DND-41 (cell line): ENCODE measurements at regions not wholly inside any gene's neighbourhood (a gene's known extent, or its start where the extent isn't known, plus 50 kb on each side); places are given as distances from the start of the nearest gene placed in this dataset.

Source experiments
- ATAC-seq: fragments of 200-7000 bp; cut with Tn5 transposase; 3 replicates; pipeline ENCODE4 v1.9.1; 2021; ENCODE audit warnings: low read depth; ENCODE audit not compliant: insufficient read depth
- DNase-seq: peaks from one replicate; pipeline ENCODE4 v3.0.0-alpha.2; 2020
- H2AFZ ChIP-seq: 2 replicates; pipeline ENCODE4 v1.6.0; 2012; ENCODE audit warnings: low read depth, low read length
- H3K27ac ChIP-seq: 2 replicates; pipeline ENCODE4 v1.5.1; 2012; ENCODE audit warnings: low read length, inconsistent platforms
- H3K27me3 ChIP-seq: fragments of 200-600 bp; sonication (generic); 2 replicates; pipeline ENCODE4 v1.6.0; 2012; ENCODE audit warnings: low read length, mild to moderate bottlenecking, inconsistent platforms; ENCODE audit not compliant: insufficient read depth, poor library complexity
- H3K36me3 ChIP-seq: 2 replicates; pipeline ENCODE4 v1.5.1; 2012; ENCODE audit warnings: low read length, inconsistent platforms; ENCODE audit not compliant: insufficient read depth
- H3K4me1 ChIP-seq: 2 replicates; pipeline ENCODE4 v1.5.1; 2012; ENCODE audit warnings: mild to moderate bottlenecking, low read length; ENCODE audit not compliant: insufficient read depth
- H3K4me2 ChIP-seq: 2 replicates; pipeline ENCODE4 v1.6.0; 2012; ENCODE audit warnings: mild to moderate bottlenecking, moderate library complexity, low read length, inconsistent platforms; ENCODE audit not compliant: insufficient read depth
- H3K4me3 ChIP-seq, 2 experiments: fragments of 200-600 bp in 1 of 2; shearing (Covaris generic) in 1 of 2; 2 replicates each; pipeline ENCODE4 v1.5.1; 2012 to 2016; ENCODE audit warnings: inconsistent platforms in 2 of 2, low read length in 2 of 2, mild to moderate bottlenecking in 2 of 2, low read depth in 1 of 2, moderate library complexity in 1 of 2
- H3K79me2 ChIP-seq: 2 replicates; pipeline ENCODE4 v1.6.0; 2012; ENCODE audit warnings: low read length, inconsistent platforms; ENCODE audit not compliant: insufficient read depth
- H3K9ac ChIP-seq: 2 replicates; pipeline ENCODE4 v1.6.0; 2012; ENCODE audit warnings: low read depth, mild to moderate bottlenecking, inconsistent platforms, low read length, moderate library complexity
- H3K9me3 ChIP-seq: 2 replicates; pipeline ENCODE4 v1.5.1; 2012; ENCODE audit warnings: low read length, moderate library complexity, mild to moderate bottlenecking, inconsistent platforms; ENCODE audit not compliant: insufficient read depth, severe bottlenecking
- H4K20me1 ChIP-seq: 2 replicates; pipeline ENCODE4 v1.6.0; 2012; ENCODE audit warnings: low read length; ENCODE audit not compliant: insufficient read depth
- EZH2 ChIP-seq: IDR thresholded peaks from 3 replicates; pipeline ENCODE4 v1.6.1; 2012; ENCODE audit warnings: borderline replicate concordance, low read depth, mild to moderate bottlenecking, moderate library complexity, low read length, inconsistent platforms; ENCODE audit not compliant: severe bottlenecking
- TF ChIP-seq, protein P1 (sequence below): IDR thresholded peaks from 2 replicates; pipeline ENCODE4 v1.5.1; 2012; ENCODE audit warnings: borderline replicate concordance, low read length, moderate library complexity, mild to moderate bottlenecking; ENCODE audit not compliant: poor library complexity, severe bottlenecking; ENCODE audit errors: extremely low read depth

DNA sequence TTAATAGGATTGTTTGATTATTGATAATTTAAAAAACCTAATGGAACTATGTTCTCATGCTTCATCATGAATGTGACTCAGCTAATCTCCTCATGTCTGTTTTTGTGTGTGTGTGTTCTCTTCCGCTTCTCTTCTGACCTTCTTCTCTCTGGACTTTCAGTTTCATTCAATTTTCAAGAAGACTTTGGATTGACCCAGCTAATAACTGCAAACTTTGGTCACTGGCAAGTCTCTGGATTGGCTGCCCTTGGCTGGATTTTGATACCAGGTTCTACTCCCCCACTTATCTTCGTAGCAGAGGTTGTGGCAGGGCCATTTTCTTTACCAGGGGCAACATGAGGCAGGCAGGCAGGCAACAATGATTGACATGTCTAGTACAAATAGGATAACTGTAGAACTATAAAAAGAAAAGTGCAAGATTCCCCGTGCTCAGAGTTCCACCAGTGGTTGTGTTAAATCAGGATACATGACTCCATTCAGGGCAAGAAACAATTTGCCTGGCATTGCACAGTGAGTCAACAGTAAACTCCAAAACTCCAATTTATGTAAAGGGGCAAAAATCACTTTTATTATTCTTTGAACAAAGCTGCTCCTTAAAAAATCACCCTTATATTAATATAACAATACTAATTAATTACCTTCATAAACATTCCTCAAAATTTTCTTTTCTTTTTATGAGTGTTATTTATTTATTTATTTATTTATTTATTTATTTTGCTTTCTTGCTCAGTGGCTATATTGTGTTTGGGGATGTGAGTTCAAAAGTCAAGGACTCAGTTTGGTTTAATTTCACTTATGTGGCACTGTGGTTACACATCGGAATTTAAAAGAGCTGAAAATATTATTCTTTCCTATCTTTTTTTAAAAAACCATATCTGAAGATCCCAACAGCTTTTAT lies 167.6 kb downstream of the RND3 start:
- Histone ChIP-seq H3K4me2 (no peak overlapping the region), H3K4me1 (no peaks in the 10 kb centered on the region), H2AFZ (no peak overlapping the region), H3K9me3 (no peaks in the 10 kb centered on the region), H3K36me3 (no peaks in the 10 kb centered on the region), H3K4me3 (no peak overlapping the region), H3K79me2 (no peaks in the 10 kb centered on the region), H4K20me1 (no peaks in the 10 kb centered on the region), H3K27ac (no peak overlapping the region), H3K9ac (no peak overlapping the region), H3K27me3 (no peaks in the 10 kb centered on the region)
- DNase-seq (no peak), ATAC-seq (no peak)
- TF ChIP-seq, protein P1, sequence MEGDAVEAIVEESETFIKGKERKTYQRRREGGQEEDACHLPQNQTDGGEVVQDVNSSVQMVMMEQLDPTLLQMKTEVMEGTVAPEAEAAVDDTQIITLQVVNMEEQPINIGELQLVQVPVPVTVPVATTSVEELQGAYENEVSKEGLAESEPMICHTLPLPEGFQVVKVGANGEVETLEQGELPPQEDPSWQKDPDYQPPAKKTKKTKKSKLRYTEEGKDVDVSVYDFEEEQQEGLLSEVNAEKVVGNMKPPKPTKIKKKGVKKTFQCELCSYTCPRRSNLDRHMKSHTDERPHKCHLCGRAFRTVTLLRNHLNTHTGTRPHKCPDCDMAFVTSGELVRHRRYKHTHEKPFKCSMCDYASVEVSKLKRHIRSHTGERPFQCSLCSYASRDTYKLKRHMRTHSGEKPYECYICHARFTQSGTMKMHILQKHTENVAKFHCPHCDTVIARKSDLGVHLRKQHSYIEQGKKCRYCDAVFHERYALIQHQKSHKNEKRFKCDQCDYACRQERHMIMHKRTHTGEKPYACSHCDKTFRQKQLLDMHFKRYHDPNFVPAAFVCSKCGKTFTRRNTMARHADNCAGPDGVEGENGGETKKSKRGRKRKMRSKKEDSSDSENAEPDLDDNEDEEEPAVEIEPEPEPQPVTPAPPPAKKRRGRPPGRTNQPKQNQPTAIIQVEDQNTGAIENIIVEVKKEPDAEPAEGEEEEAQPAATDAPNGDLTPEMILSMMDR, result no peak
- TF ChIP-seq EZH2, result no peak

DNA sequence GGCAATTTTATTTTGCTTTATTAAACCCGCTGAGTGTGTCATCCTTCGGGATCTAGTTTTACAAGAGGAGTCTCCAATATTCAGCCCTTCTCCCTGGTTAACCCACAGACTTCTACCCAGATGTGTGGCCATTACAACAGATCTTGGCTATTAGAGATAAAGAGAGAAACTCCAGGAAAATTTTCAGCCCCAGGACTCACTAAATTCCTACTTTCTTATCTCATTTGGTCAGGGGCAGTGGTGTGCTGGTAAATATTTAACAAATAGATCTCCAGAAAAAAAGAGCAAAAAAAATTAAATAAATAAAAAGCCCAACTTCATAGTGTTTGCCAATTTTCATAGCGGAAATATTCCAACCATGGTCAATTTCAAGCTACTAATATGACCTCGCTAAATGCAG lies 168.4 kb downstream of the RND3 start:
- Histone ChIP-seq H4K20me1 (no peaks in the 10 kb centered on the region), H3K4me3 (no peak overlapping the region), H3K27me3 (no peaks in the 10 kb centered on the region), H3K4me1 (peaks cover under 1% of the 10 kb centered on the region; the same call in 1 of the 2 replicates), H3K79me2 (no peaks in the 10 kb centered on the region), H3K4me2 (no peak overlapping the region), H3K27ac (no peak overlapping the region), H3K9me3 (no peaks in the 10 kb centered on the region), H3K36me3 (no peaks in the 10 kb centered on the region), H2AFZ (no peak overlapping the region), H3K9ac (no peak overlapping the region)
- ATAC-seq (no peak), DNase-seq (no peak)
- TF ChIP-seq, protein P1, result no peak
- TF ChIP-seq EZH2, result no peak

DNA sequence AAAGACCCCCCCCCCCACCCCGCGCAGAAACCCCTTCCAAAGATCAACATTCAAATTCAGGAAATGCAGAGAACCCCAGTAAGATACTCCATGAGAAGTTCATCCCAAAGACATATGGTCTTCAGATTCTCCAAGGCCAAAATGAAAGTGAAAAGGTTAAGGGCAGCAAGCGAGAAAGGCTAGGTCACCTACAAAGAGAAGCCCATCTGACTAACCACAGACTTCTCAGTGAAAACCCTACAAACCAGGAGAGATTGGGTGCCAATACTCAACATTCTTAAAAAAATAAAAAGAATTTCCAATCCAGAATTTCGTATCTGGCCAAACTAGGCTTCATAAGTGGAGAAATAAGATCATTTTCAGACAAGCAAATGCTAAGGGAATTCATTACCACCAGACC lies 175.2 kb downstream of the RND3 start:
- Histone ChIP-seq H3K4me3 (no peak overlapping the region), H3K27ac (no peak overlapping the region), H3K9me3 (no peaks in the 10 kb centered on the region), H3K4me1 (peaks cover 12% of the 10 kb centered on the region), H3K4me2 (no peak overlapping the region), H4K20me1 (no peaks in the 10 kb centered on the region), H3K79me2 (no peaks in the 10 kb centered on the region), H3K9ac (no peak overlapping the region), H3K27me3 (no peaks in the 10 kb centered on the region), H2AFZ (no peak overlapping the region), H3K36me3 (no peaks in the 10 kb centered on the region)
- TF ChIP-seq EZH2, result no peak
- TF ChIP-seq, protein P1, result no peak
- ATAC-seq (no peak), DNase-seq (no peak)
